Heart right ventricle (tissue), 16 donors: ENCODE measurements at regions not wholly inside any gene's neighbourhood (a gene's known extent, or its start where the extent isn't known, plus 50 kb on each side); places are given as distances from the start of the nearest gene placed in this dataset.

Experiments used
- ATAC-seq, 8 donors: fragments of 200-7000 bp; cut with Tn5 transposase; one replicate each; pipeline ENCODE4 v1.9.1; 2020; ENCODE audit warnings: mild to moderate bottlenecking in 8 of 8, moderate library complexity in 8 of 8, moderate number of reproducible peaks in 1 of 8
- DNase-seq, 2 donors: peaks; one replicate each; pipeline ENCODE4 v3.0.0-alpha.2; 2020
- H3K27ac ChIP-seq, 10 donors: fragments of 200-600 bp; sonication (generic) in 2 of 10; one replicate each; pipeline versions ENCODE4 v1.5.0 to v1.8.0; 2020 to 2022; ENCODE audit warnings: mild to moderate bottlenecking in 3 of 10
- H3K27me3 ChIP-seq, 7 donors: fragments of 200-600 bp; one replicate each; pipeline ENCODE4 v1.8.0; 2021 to 2022; ENCODE audit warnings: mild to moderate bottlenecking in 2 of 7
- H3K36me3 ChIP-seq, 9 donors: fragments of 200-600 bp; sonication (generic) in 1 of 9; one replicate each; pipeline versions ENCODE4 v1.5.0 to v1.8.0; 2020 to 2022; ENCODE audit warnings: mild to moderate bottlenecking in 2 of 9
- H3K4me1 ChIP-seq, 9 donors: fragments of 200-600 bp; sonication (generic) in 1 of 9; one replicate each; pipeline versions ENCODE4 v1.5.0 to v1.8.0; 2020 to 2022; ENCODE audit warnings: mild to moderate bottlenecking in 4 of 9
- H3K4me3 ChIP-seq, 10 donors: fragments of 200-600 bp; sonication (generic) in 2 of 10; one replicate each; pipeline versions ENCODE4 v1.5.0 to v1.8.0; 2020 to 2022; ENCODE audit warnings: mild to moderate bottlenecking in 7 of 10, moderate library complexity in 2 of 10
- H3K9me3 ChIP-seq, 11 donors: fragments of 200-600 bp in 10 of 11; sonication (generic) in 2 of 11; one replicate each; pipeline versions ENCODE4 v1.5.0 to v1.8.0; 2013 to 2022; ENCODE audit warnings: mild to moderate bottlenecking in 2 of 11, control low read depth in 1 of 11, moderate library complexity in 1 of 11
- CTCF ChIP-seq, 9 donors: fragments of 200-600 bp; sonication (generic) in 2 of 9; IDR thresholded peaks; one replicate each; pipeline versions ENCODE4 v1.5.0 to v1.8.0; 2021 to 2022; ENCODE audit warnings: antibody characterized with exemption in 9 of 9, mild to moderate bottlenecking in 5 of 9, moderate library complexity in 1 of 9
- WGBS, 2 donors: extraction: QIAGEN DNeasy Blood & Tissue Kit; methylation state at CpG; one replicate each; pipeline ENCODE4 v1.1.7; 2013; ENCODE audit warnings: inconsistent platforms in 1 of 2; 5-methylcytosine and 5-hydroxymethylcytosine counted together
- intact Hi-C, 10 donors: fragments of 100-400 bp; cut with DNase I; formaldehyde crosslinking; loops; one replicate each; pipeline versions ENCODE4 v1.11.1 to v1.14.2; 2022
- donor health status: Arrhythmogenic right ventricular cardiomyopathy.
- donor health status: ischemic (EF 13 %, LVEDD 7.1; RV severe dilation, severe dysfunction).
- donor health status: healthy with polysubstance abuse.
- donor health status: DM: no; HTN: yes; CAD: no.
- donor health status: DM: no; HTN: no; CAD: no.
- donor health status: ischemic (EF 25% LVEDD 6.9; RV normal size, moderate dysfunction).
- donor health status: ischemic (EF 25% LVEDD 5.7; RV mildly dilated, moderate dysfunction).
- donor health status: healthy.
- donor health status: DM: yes; HTN: yes; CAD: no.
- donor health status: Ischemic cardiomyopathy.
- donor health status: ischemic (EF 35%, LVEDD 5.7; RV mildly dilated, moderate dysfunction).
- donor health status: nonischemic (EF 11% LVEDD 7.7; RV severe dilation, severe dysfunction).
- donor health status: DM: yes; HTN: yes; CAD: no.
- donor health status: PGD.
- donor health status: ischemic (EF 29% LVEDD 5.4; RV normal size, mild dysfunction).
- donor health status: nonischemic (EF 23%, LVEDD 6.1; RV moderate dilation, normal function).

DNA sequence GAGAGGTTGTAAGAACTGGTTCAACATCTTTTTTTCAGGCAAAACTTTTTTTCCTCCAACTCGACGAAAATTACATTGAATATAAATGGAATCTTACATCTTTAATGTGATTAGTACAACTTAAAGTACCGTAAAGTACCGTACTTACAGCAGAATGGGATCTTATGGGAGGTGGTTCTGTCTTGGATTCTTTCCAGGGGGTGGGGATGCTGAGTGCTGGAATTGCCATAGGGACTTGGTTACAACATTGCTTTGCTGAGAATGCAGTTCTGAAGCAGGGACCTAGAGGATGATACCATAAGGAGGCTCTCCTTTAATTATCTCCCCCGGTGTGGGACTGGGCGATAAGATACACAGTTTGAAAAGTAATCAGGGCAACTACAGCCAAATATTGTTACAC is 186.4 kb downstream of the KLF5 start:
- Histone ChIP-seq H3K27ac (no peak overlapping the region), H3K4me1 (peaks cover 0 to 11% (median 0%) of the 10 kb centered on the region in 9 donors), H3K27me3 (no peaks in the 10 kb centered on the region), H3K9me3 (no peaks in the 10 kb centered on the region), H3K36me3 (no peaks in the 10 kb centered on the region), H3K4me3 (no peak overlapping the region)
- DNase-seq (no peak), ATAC-seq (no peak)
- TF ChIP-seq CTCF (IDR thresholded peaks at IDR 0.05) = no peak
- 65 to 68% methylated on average over 6 of the region's 6 CpGs for WGBS, 2 donors
- intact Hi-C loops = no loop called here

DNA sequence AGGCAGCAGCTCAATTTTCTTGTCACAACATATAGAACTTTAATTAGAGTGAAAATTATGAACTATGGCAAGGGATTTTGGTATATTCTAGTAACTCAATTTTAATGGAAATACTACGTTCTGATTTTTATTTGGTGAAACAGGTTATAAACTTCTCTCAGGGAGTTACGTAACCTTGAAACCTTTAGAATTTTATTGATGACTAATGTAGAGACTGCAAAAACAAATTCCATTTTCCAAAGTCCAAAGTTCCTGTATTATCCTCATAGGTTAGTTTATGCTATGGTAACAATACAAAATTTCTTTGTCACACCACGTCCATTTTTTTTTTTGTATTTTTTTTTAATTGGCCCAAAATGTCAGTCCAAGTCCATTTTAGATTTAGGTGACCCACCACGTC is 185.7 kb downstream of the KLF5 start:
- no peak for TF ChIP-seq CTCF (IDR thresholded peaks at IDR 0.05)
- 88 to 94% methylated on average over 4 of the region's 4 CpGs for WGBS, 2 donors
- no peaks in the 10 kb centered on the region for H3K9me3 ChIP-seq
- peaks cover 0 to 9% (median 0%) of the 10 kb centered on the region in 9 donors for H3K4me1 ChIP-seq
- DNase-seq (no peak), ATAC-seq (no peak)
- no peak overlapping the region for H3K27ac ChIP-seq
- no peaks in the 10 kb centered on the region for H3K36me3 ChIP-seq
- no peaks in the 10 kb centered on the region for H3K27me3 ChIP-seq
- intact Hi-C loops = no loop called here
- H3K4me3 ChIP-seq = no peak overlapping the region

GRCh38 chr13:73242515-73243015 is 183.8 kb downstream of the KLF5 start:
- no peak overlapping the region for H3K4me3 ChIP-seq
- no peaks in the 10 kb centered on the region for H3K27me3 ChIP-seq
- no peak for TF ChIP-seq CTCF (IDR thresholded peaks at IDR 0.05)
- H3K4me1 ChIP-seq = no peaks in the 10 kb centered on the region
- no peak overlapping the region for H3K27ac ChIP-seq
- DNase-seq = no peak
- no peaks in the 10 kb centered on the region for H3K36me3 ChIP-seq
- H3K9me3 ChIP-seq = no peaks in the 10 kb centered on the region
- ATAC-seq = no peak
- WGBS, 2 donors = 63 to 70% methylated on average over 2 of the region's 2 CpGs
- intact Hi-C loops = no loop called here

DNA sequence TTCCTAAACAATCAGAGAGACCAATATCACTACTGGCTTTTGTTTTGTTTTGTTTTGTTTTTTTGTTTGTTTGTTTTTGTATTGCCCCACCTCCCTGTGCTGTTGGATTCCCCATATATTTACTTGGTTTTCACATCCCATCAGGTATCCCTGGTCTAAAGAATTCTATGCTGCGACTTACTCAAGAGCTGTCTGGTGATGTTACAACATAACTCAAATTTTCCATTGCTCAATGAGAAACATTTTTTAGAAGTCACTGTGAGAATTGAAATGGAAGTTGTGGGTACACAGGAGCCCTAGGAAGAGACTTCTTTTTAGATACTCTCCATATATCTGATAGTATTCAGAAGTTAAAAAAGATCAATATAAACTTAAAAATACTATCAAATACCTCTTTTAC is 181.4 kb downstream of the KLF5 start:
- Histone ChIP-seq H3K4me1 (no peaks in the 10 kb centered on the region), H3K36me3 (no peaks in the 10 kb centered on the region), H3K4me3 (no peak overlapping the region), H3K9me3 (no peaks in the 10 kb centered on the region), H3K27ac (no peak overlapping the region), H3K27me3 (no peaks in the 10 kb centered on the region)
- WGBS, 2 donors = 76 to 86% methylated on average over 1 of the region's 1 CpG
- ATAC-seq = no peak
- intact Hi-C loops = no loop called here
- TF ChIP-seq CTCF (IDR thresholded peaks at IDR 0.05) = no peak
- DNase-seq = no peak
